HEK293T (cell line): ENCODE measurements at regions not wholly inside any gene's neighbourhood (a gene's known extent, or its start where the extent isn't known, plus 50 kb on each side); places are given as distances from the start of the nearest gene placed in this dataset.

Source experiments
- CTCF ChIA-PET: fragments of 350-600 bp; formaldehyde crosslinking; extraction: SDS; loops from one replicate; lab custom pipeline; 2021; ENCODE audit warnings: antibody characterized with exemption, inconsistent platforms; lab: Yijun Ruan, JAX
- POLR2A ChIA-PET: fragments of 350-600 bp; formaldehyde crosslinking; extraction: SDS; loops from one replicate; lab custom pipeline; 2020; ENCODE audit warnings: antibody characterized with exemption, inconsistent platforms; lab: Yijun Ruan, JAX
- DNase-seq: peaks from one replicate; pipeline ENCODE4 v3.0.0; 2012; ENCODE audit warnings: mixed read lengths; ENCODE audit errors: extremely low spot score
- ARNT ChIP-seq: fragments of 450-650 bp; IDR thresholded peaks from 2 replicates; pipeline ENCODE4 v1.6.1; 2017; ENCODE audit warnings: mild to moderate bottlenecking
- BHLHE40 ChIP-seq: fragments of 450-650 bp; IDR thresholded peaks from 2 replicates; pipeline ENCODE4 v1.6.1; 2016; ENCODE audit warnings: mild to moderate bottlenecking, moderate library complexity, borderline replicate concordance
- CTBP1 ChIP-seq: fragments of 450-650 bp; IDR thresholded peaks from 2 replicates; pipeline ENCODE4 v1.6.1; 2016; ENCODE audit warnings: borderline replicate concordance
- ELF4 ChIP-seq: fragments of 450-650 bp; IDR thresholded peaks from 2 replicates; pipeline ENCODE4 v1.6.1; 2017; ENCODE audit warnings: antibody characterized with exemption
- FOXA1 ChIP-seq: fragments of 450-650 bp; IDR thresholded peaks from 2 replicates; pipeline ENCODE4 v1.6.1; 2016; ENCODE audit warnings: mild to moderate bottlenecking
- FOXK2 ChIP-seq: fragments of 450-650 bp; IDR thresholded peaks from 2 replicates; pipeline ENCODE4 v1.6.1; 2016; ENCODE audit warnings: mild to moderate bottlenecking
- FOXM1 ChIP-seq: fragments of 450-650 bp; IDR thresholded peaks from 2 replicates; pipeline ENCODE4 v1.6.1; 2017; ENCODE audit warnings: mild to moderate bottlenecking, borderline replicate concordance
- HDGF ChIP-seq: fragments of 450-650 bp; IDR thresholded peaks from 2 replicates; pipeline ENCODE4 v1.6.1; 2017; ENCODE audit warnings: antibody characterized with exemption, borderline replicate concordance
- L3MBTL2 ChIP-seq: fragments of 450-650 bp; conservative IDR thresholded peaks from 2 replicates; pipeline ENCODE4 v1.6.1; 2016; ENCODE audit warnings: mild to moderate bottlenecking
- LEF1 ChIP-seq: fragments of 450-650 bp; IDR thresholded peaks from 2 replicates; pipeline ENCODE4 v1.6.1; 2017; ENCODE audit warnings: mild to moderate bottlenecking, borderline replicate concordance
- NFRKB ChIP-seq: fragments of 450-650 bp; IDR thresholded peaks from 2 replicates; pipeline ENCODE4 v1.6.1; 2016; ENCODE audit warnings: mild to moderate bottlenecking, moderate library complexity
- PKNOX1 ChIP-seq: fragments of 450-650 bp; IDR thresholded peaks from 2 replicates; pipeline ENCODE4 v1.6.1; 2016
- SP1 ChIP-seq: fragments of 450-650 bp; IDR thresholded peaks from 2 replicates; pipeline ENCODE4 v1.6.1; 2017
- SUZ12 ChIP-seq: fragments of 450-650 bp; IDR thresholded peaks from 2 replicates; pipeline ENCODE4 v1.6.1; 2016; ENCODE audit warnings: mild to moderate bottlenecking
- TARDBP ChIP-seq: fragments of 450-650 bp; IDR thresholded peaks from 2 replicates; pipeline ENCODE4 v1.6.1; 2016
- ZNF384 ChIP-seq: fragments of 450-650 bp; IDR thresholded peaks from 2 replicates; pipeline ENCODE4 v1.6.1; 2016

DNA sequence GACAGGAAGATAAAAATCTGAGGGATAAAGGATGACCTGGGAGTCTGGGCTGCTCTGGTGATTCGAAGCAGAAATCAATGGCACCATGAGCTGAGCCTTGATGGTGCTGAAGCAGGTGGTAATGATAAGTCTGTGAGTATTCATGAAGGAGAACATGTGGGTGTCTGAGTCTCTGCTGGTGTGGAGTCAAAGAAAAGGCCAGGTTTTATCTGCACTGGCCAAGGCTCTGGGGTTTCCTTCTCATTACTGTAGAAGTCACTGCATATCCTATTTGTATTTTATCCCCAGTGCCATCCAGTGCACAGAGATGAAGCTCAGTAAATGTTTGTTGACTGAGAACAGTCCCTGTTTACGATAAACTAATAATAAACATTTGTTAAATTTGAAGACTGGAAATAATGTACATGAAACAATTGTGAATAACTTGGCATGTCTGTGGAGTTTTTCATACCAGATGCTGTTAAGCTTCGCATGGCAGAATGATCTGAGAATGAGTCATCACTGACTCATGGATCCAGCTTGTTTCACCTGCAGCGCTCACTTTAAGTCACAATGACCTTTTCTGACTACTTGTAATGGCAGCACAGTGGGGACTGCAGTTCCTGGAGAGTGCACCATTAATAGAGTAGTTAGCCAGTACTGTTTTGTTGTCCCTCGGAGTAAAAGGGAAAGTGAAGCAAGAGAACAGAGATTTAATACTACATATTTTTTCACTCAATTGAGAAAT, 538.5 kb downstream of the HTR7 start:
- POLR2A ChIA-PET = no interaction called here
- peak; percentile 23 for DNase-seq
- no peak for TF ChIP-seq FOXK2
- no peak for TF ChIP-seq ARNT
- TF ChIP-seq LEF1 = no peak
- TF ChIP-seq CTBP1 = no peak
- no peak for TF ChIP-seq BHLHE40
- TF ChIP-seq SP1 = no peak
- TF ChIP-seq L3MBTL2 = no peak
- no peak for TF ChIP-seq ELF4
- no peak for TF ChIP-seq NFRKB
- TF ChIP-seq TARDBP = no peak
- CTCF ChIA-PET = interaction anchor here (1.5 kb wide), 1 partner anchor 273 kb away, joined by 4 read pairs; no protein-coding TSS in a partner anchor

GRCh38 chr10:90321132-90321816, 536.6 kb downstream of the HTR7 start:
- ChIA-PET CTCF (no interaction called here), POLR2A (no interaction called here)
- TF ChIP-seq CTBP1 (no peak), NFRKB (no peak), LEF1 (no peak), ARNT (no peak), ZNF384 (no peak), SP1 (no peak), FOXA1 (no peak), BHLHE40 (no peak), ELF4 (no peak), PKNOX1 (no peak), HDGF (no peak), FOXM1 (no peak), TARDBP (no peak), SUZ12 (no peak), FOXK2 (no peak), L3MBTL2 (no peak)
- DNase-seq = no peak

DNA sequence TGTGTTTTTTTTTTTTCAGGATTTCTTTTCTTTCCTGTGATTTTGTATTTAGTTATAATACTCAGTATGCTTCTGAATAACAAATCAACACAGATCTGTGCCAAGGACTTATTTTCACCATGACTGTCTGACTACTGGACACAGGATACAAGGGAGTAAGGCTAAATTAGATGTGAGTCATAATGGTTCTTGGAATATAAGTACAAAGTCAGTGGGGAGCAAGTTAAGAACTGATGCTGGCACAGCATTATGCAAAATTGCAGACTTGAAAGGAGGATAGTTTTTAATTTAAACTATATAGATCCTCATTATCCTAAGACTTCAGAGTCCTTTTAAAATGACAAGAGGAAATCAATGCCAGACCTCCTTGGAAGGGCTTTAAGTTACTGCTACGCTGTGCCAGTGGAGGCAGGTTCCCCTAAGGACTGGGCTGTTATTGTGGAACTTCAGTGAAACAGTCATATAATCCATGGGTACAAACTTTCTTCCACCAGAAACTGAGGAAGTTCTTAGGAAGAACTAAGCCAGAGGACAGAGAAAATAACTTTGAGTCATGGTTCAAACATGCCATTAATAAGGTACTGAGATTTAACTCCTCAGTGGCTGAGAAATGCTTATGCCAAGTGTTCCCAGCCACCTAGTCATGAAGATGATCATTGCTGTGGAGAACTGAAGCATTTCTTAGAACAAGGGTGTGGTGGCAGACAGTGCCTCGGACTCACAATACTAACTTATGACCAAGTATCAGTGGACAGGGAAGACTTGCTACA, 531.2 kb downstream of the HTR7 start:
- TF ChIP-seq SP1 = no peak
- no peak for TF ChIP-seq ARNT
- no peak for TF ChIP-seq SUZ12
- TF ChIP-seq FOXA1 = no peak
- TF ChIP-seq ELF4 = no peak
- no peak for TF ChIP-seq NFRKB
- no peak for TF ChIP-seq LEF1
- TF ChIP-seq FOXM1 = no peak
- no peak for TF ChIP-seq FOXK2
- TF ChIP-seq CTBP1 = no peak
- TF ChIP-seq TARDBP = no peak
- TF ChIP-seq HDGF = no peak
- TF ChIP-seq PKNOX1 = no peak
- no peak for TF ChIP-seq BHLHE40
- no peak for TF ChIP-seq ZNF384
- TF ChIP-seq L3MBTL2 = no peak
- DNase-seq = no peak
- ChIA-PET CTCF (no interaction called here), POLR2A (no interaction called here)

GRCh38 chr10:90327611-90328010, 530.2 kb downstream of the HTR7 start:
- ChIA-PET POLR2A (no interaction called here), CTCF (no interaction called here)
- TF ChIP-seq TARDBP (no peak), CTBP1 (no peak), L3MBTL2 (no peak), ZNF384 (no peak), SUZ12 (no peak), BHLHE40 (no peak), ARNT (no peak), LEF1 (no peak), NFRKB (no peak), FOXM1 (no peak), SP1 (no peak)
- DNase-seq = no peak

DNA sequence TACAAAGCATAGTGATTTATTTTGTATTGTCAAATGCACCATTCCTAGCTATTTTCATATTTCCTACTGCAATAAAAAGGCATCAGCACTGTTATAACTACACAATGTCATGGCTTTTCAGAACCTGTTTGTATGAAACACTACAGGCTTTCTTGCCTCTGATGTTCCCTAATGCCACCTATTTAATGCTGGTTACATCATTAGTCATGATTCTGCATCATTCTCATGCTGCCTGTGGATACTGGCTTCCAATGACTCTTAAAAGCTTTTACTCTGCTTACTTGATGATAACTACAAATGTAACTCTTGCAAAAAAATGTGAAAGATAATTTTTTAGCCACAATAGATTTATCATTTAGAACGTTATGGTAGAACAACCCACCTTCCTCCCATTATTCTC, 529.4 kb downstream of the HTR7 start:
- POLR2A ChIA-PET = no interaction called here
- DNase-seq = no peak
- TF ChIP-seq HDGF (no peak), PKNOX1 (no peak), ELF4 (no peak), LEF1 (no peak), FOXM1 (no peak), SP1 (no peak), ARNT (no peak), L3MBTL2 (no peak), SUZ12 (no peak), ZNF384 (no peak)
- CTCF ChIA-PET = no interaction called here
